Stimulated activated CD8-positive, alpha-beta memory T cell treated with anti-CD3 and anti-CD28 coated beads, Interleukin-7, amount 100 ng/mL, for 24 hours (primary cell): ENCODE measurements at regions not wholly inside any gene's neighbourhood (a gene's known extent, or its start where the extent isn't known, plus 50 kb on each side); places are given as distances from the start of the nearest gene placed in this dataset.
"Not testable (repeated sequence)": the region's sequence is repeated elsewhere in the genome, so short reads cannot be mapped to it uniquely, and the experiment has no call there.

Experiments used
- DNase-seq: peaks from one replicate; pipeline ENCODE4 v3.0.0-alpha.2; 2020; ENCODE audit warnings: low read depth

DNA sequence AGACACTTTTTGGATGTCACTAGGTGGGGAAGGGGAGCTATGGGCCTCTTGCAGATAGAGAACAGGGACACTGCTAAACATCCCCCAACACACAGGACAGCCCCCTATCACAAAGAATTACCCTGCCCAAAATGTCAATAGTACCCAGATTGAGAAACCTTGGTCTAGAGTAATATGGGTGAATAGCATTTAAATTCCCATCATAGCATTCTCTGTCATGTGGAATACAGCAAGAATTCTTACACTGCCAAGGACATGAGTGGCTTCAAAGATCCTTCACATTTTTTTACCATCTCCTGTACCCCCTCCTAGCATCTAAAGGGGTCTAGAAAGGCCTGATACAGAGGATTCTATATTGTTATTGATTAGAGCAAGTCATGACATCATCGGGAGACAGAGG is 83.1 kb upstream of the SSTR4 start:
- DNase-seq = no peak

DNA sequence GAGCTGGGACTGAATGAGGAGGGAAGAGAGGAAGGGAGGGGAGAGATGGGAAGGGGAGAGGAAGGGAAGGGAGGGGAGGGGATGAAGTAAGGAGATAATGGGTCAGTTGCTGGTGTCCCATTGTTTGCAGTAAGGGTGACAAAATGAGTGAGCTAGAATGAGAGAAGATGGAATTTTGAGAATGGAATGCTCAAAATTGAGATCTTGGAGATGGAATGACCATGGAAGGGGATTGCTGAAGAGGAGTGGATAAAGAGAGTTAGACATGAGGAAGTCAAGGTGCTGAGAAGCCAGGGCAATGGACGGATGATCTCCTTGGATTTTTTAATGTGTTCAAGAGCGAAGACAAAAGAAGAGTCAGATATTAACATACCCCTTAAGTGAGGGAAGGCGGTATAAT is 80.5 kb upstream of the SSTR4 start:
- no peak for DNase-seq

DNA sequence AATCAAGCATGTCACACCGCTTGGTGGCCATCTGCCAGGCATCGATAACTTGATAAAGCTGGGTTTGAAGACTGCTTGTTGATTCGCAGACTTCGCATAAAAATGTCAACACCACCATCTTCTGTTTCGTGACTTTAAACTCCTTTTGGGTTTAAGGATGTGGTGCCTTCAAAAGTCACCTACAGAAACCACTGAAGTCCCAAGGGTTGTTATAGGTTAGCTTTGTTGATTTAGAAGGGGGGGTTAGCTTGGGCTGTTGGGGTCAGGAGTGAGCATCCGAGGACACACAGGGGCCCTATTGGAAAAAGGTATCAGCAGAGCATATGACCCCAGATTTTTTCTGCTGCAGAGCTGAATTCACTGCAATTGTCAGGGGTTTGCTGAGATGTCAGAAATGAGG is 76.7 kb upstream of the SSTR4 start:
- DNase-seq = no peak

DNA sequence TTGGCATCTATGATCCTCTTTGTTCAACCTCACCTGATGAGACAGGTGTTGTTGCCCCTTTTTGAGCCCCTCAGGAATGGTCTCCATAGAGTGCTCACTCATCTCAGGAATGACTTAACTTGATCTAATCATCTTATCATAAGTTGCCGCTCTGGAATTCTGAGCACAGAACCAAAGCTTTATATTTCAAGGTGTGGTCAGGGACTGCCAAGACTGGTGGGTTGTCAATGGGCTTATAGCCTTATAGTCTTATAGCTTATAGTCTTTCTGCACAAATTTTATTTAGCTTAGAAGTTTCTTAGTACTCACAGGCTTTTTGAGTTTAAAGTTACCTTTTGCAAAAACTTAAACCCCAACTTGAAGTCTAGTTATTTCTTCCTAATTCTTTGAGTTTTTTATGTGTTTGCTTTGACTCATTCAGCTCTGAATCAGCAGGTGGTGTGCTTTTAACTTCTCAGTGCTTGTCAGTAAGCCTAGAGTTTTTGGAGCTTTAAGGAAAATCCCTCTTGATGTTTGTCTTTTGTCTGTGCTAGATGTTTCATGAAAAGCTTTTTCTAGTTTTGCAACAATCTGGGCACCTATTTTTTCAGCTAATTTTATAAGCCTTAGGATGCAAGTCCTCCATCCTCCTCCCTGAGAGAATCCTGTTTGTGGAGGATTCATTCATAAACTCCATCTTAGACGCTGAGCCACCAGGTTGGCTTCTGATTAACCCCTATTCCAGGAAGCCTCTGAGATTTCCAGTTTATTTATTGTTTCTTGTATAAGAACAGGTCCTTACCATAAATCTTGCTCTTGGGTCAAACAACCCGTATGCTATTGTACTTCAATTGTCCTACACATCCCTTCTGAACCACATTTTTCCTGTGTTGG is 72.3 kb upstream of the SSTR4 start:
- DNase-seq = no peak

GRCh38 chr20:22963581-22963980 is 71.5 kb upstream of the SSTR4 start:
- no peak for DNase-seq

- no peak for DNase-seq
Observed at GRCh38 chr20:22966787-22967464, 68.2 kb upstream of the SSTR4 start.

- not testable (repeated sequence) for DNase-seq
Observed at GRCh38 chr20:22967706-22968105, 67.4 kb upstream of the SSTR4 start.

DNA sequence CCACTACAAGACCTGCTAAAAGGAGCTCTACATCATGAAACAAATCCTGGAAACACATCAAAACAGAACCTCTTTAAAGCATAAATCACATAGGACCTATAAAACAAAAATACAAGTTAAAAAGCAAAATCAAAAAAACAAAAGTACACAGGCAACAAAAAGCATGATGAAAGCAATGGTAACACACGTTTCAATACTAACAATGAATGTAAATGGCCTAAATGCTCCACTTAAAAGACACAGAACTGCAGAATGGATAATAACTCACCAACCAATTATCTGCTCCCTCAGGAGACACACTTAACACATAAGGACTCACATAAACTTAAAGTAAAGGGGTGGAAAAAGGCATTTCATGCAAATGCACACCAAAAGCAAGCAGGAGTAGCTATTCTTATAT is 66.1 kb upstream of the SSTR4 start:
- not testable (repeated sequence) for DNase-seq

DNA sequence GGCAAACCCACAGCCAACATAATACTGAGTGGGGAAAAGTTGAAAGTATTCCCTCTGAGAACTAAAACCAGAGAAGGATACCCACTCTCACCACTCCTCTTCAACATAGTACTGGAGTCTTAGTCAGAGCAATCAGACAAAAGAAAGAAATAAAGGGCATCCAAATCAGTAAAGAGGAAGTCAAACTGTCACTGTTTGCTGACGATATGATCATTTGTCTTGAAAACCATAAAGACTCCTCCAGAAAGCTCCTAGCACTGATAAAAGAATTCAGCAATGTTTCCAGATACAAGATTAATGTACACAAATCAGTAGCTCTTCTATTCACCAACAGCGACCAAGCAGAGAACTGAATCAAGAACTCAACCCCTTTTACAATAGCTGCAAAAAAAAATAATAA is 64.0 kb upstream of the SSTR4 start:
- not testable (repeated sequence) for DNase-seq

GRCh38 chr20:22974354-22974753 is 60.8 kb upstream of the SSTR4 start:
- DNase-seq = no peak

DNA sequence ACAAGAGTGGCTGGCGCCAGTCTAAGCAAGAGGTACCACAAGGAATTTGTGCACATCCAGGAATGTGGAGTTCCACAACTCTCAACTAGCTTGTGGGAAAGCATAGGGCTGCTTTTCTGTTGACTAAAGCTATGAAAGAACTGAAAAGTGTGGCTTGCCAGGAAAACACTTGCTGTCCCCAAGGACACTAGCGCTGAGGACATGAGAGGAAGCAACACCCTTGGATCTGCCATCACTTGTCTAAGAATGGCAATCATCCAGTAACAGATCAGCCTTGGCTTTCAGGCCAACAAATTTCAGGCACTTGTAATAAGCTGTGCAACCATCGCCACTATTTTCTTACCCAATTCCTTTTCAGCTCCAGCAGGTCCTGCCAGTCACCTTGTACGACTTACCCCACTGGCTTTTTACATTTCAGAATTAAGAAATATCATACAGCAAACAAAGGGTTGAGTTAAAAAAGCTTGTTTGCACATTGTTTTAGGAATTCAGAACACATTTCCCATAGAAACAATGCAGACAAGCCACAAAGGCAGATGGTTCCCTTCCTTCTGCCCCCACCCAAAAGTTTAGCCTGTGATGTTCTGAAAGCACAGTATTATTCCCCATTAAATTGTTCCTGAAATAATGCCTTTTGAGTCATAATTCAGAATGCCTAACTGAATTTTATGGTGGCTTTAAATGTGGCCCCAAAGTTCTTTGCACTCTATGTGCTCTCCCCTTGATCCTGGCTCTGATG is 57.9 kb upstream of the SSTR4 start:
- DNase-seq = no peak

GRCh38 chr20:22984008-22984407 is 51.1 kb upstream of the SSTR4 start:
- no peak for DNase-seq

GRCh38 chr20:22984606-22985005 is 50.5 kb upstream of the SSTR4 start:
- no peak for DNase-seq

- no peak for DNase-seq
Observed at GRCh38 chr20:22985239-22985778, 49.8 kb upstream of the SSTR4 start.
